ENCODE measurements at regions not wholly inside any gene's neighbourhood (a gene's known extent, or its start where the extent isn't known, plus 50 kb on each side); places are given as distances from the start of the nearest gene placed in this dataset.

- H3K9ac ChIP-seq (replicated peaks; ENCODE audit: extremely low read depth, insufficient read depth, low read length), result no peak overlapping the region
- H3K9me3 ChIP-seq (replicated peaks; ENCODE audit: control insufficient read depth, insufficient read depth, low read length), result no peaks in the 10 kb centered on the region
- H3K4me3 ChIP-seq (replicated peaks in 1 of 3; ENCODE audit: insufficient read depth in 1 of 3, low read depth in 1 of 3, low read length in 3 of 3), result no peak overlapping the region
- H3K36me3 ChIP-seq (ENCODE audit: control insufficient read depth in 2 of 2, extremely low read depth in 1 of 2, insufficient read depth in 2 of 2, low read length in 2 of 2), result peaks cover 0 to 11% of the 10 kb centered on the region in 2 experiments
- no peaks in the 10 kb centered on the region for H4K20me1 ChIP-seq (replicated peaks; ENCODE audit: control insufficient read depth, extremely low read depth, insufficient read depth, low read length)
- H2AFZ ChIP-seq (ENCODE audit: low read depth, low read length), result no peak overlapping the region
- TF ChIP-seq EZH2 (IDR thresholded peaks at IDR 0.05; ENCODE audit: borderline replicate concordance, low read depth, low read length, severe bottlenecking) (no peak), POLR2A (IDR thresholded peaks at IDR 0.05; ENCODE audit: low read depth, low read length) (no peak), POLR2AphosphoS5 (IDR thresholded peaks at IDR 0.05; ENCODE audit: insufficient read depth, low read depth, low read length) (no peak), CTCF (IDR thresholded peaks at IDR 0.05; ENCODE audit: extremely low read depth in 1 of 2, insufficient read depth in 1 of 2, low read depth in 1 of 2, low read length in 2 of 2) (no peak), MYC (IDR thresholded peaks at IDR 0.05; ENCODE audit: low read depth, low read length) (no peak), GATA2 (IDR thresholded peaks at IDR 0.05; ENCODE audit: insufficient read depth, insufficient read length, low read depth, low read length) (no peak), MAX (IDR thresholded peaks at IDR 0.05; ENCODE audit: insufficient read depth, insufficient read length) (no peak), JUN (IDR thresholded peaks at IDR 0.05; ENCODE audit: borderline replicate concordance, insufficient read depth, insufficient read length, low read depth) (no peak), FOS (IDR thresholded peaks at IDR 0.05; ENCODE audit: borderline replicate concordance, insufficient read depth, low read length) (no peak)
- H3K27ac ChIP-seq (ENCODE audit: insufficient read depth, low read depth, low read length), result no peak overlapping the region
- H3K9me1 ChIP-seq (replicated peaks; ENCODE audit: control insufficient read depth, extremely low read depth, insufficient read depth, low read length), result no peaks in the 10 kb centered on the region
- BruUV-seq (replicated peaks), result no TSS peak
- FAIRE-seq, result no peak
- ChIA-PET CTCF (interaction anchor here (1.0 to 3.3 kb wide), 3 partner anchors 9 to 14 kb away, joined by 3 to 15 read pairs (median 3); no protein-coding TSS in a partner anchor), POLR2A (no interaction called here)
- dilution Hi-C loops (cut with MboI; ENCODE audit: extremely low pct_ligation_motif_present, low sequenced_read_pairs), result no loop called here
- no peaks in the 10 kb centered on the region for H3K27me3 ChIP-seq (ENCODE audit: control insufficient read depth in 2 of 2, insufficient read depth in 2 of 2, low read length in 2 of 2)
- no peak for DNase-seq (ENCODE audit: low read depth, low spot score)
- no peak overlapping the region for H3K4me2 ChIP-seq (ENCODE audit: insufficient read depth, low read length)
- intact Hi-C loops (cut with micrococcal nuclease), result no loop called here
- no peaks in the 10 kb centered on the region for H3K79me2 ChIP-seq (ENCODE audit: control insufficient read depth, insufficient read depth, low read length)
- no peaks in the 10 kb centered on the region for H3K4me1 ChIP-seq (ENCODE audit: control insufficient read depth, extremely low read depth, insufficient read depth, low read length)
These were observed 202.6 kb upstream of the RGS6 start for GRCh38 chr14:71729596-71729995.
